Loucy (cell line): ENCODE measurements at regions not wholly inside any gene's neighbourhood (a gene's known extent, or its start where the extent isn't known, plus 50 kb on each side); places are given as distances from the start of the nearest gene placed in this dataset.

ENCODE experiments used
- H2AFZ ChIP-seq: fragments of 200-600 bp; sonication (generic); 2 replicates; pipeline ENCODE4 v1.6.0; 2016; ENCODE audit warnings: antibody characterized with exemption, mild to moderate bottlenecking, low read length, moderate library complexity
- H3F3A ChIP-seq: fragments of 200-600 bp; 2 replicates; pipeline ENCODE4 v1.6.0; 2016; ENCODE audit warnings: antibody characterized with exemption, low read depth, mild to moderate bottlenecking
- H3K27me3 ChIP-seq: fragments of 200-600 bp; sonication (generic); 2 replicates; pipeline ENCODE4 v1.6.1; 2014; ENCODE audit warnings: low read length, mild to moderate bottlenecking; ENCODE audit not compliant: insufficient read depth, poor library complexity, severe bottlenecking
- H3K36me3 ChIP-seq: fragments of 200-600 bp; sonication (generic); 2 replicates; pipeline ENCODE4 v1.6.1; 2016; ENCODE audit warnings: low read length; ENCODE audit not compliant: insufficient read depth
- H3K4me1 ChIP-seq: fragments of 200-600 bp; sonication (generic); 2 replicates; pipeline ENCODE4 v1.5.1; 2014; ENCODE audit warnings: low read length, mild to moderate bottlenecking; ENCODE audit not compliant: insufficient read depth, poor library complexity, severe bottlenecking
- H3K4me2 ChIP-seq: fragments of 200-600 bp; sonication (generic); 2 replicates; pipeline ENCODE4 v1.6.0; 2014; ENCODE audit warnings: antibody characterized with exemption, low read length, low read depth, mild to moderate bottlenecking; ENCODE audit not compliant: poor library complexity, severe bottlenecking
- H3K4me3 ChIP-seq: fragments of 200-600 bp; sonication (generic); 2 replicates; pipeline ENCODE4 v1.5.1; 2014; ENCODE audit warnings: low read length, mild to moderate bottlenecking, mixed read lengths; ENCODE audit not compliant: poor library complexity, severe bottlenecking
- H3K79me2 ChIP-seq: fragments of 200-600 bp; sonication (generic); 2 replicates; pipeline ENCODE4 v1.6.1; 2014; ENCODE audit warnings: low read length; ENCODE audit not compliant: insufficient read depth
- H3K9ac ChIP-seq: fragments of 200-600 bp; sonication (generic); 2 replicates; pipeline ENCODE4 v1.6.0; 2014; ENCODE audit warnings: mild to moderate bottlenecking, low read depth, low read length, moderate library complexity; ENCODE audit not compliant: poor library complexity, severe bottlenecking
- H3K9me2 ChIP-seq: fragments of 200-600 bp; sonication (generic); replicated peaks from 2 replicates; pipeline ENCODE4 v1.6.1; 2016; ENCODE audit warnings: low read depth, low read length, mixed read lengths
- H3K9me3 ChIP-seq: fragments of 200-600 bp; sonication (generic); 2 replicates; pipeline ENCODE4 v1.6.1; 2014; ENCODE audit warnings: mild to moderate bottlenecking, antibody characterized with exemption, low read length, low read depth; ENCODE audit not compliant: insufficient read depth
- H4K20me1 ChIP-seq: fragments of 200-600 bp; sonication (generic); 2 replicates; pipeline ENCODE4 v1.6.0; 2014; ENCODE audit warnings: antibody characterized with exemption, low read length, mild to moderate bottlenecking; ENCODE audit not compliant: insufficient read depth, poor library complexity, severe bottlenecking
- TF ChIP-seq, protein P1 (sequence below): fragments of 200-600 bp; sonication (generic); conservative IDR thresholded peaks from 2 replicates; pipeline ENCODE4 v1.5.1; 2014; ENCODE audit warnings: mild to moderate bottlenecking, antibody characterized with exemption, low read length

GRCh38 chr7:41754046-41754445 is 51.2 kb upstream of the INHBA start:
- peaks cover 12% of the 10 kb centered on the region for H3K9me3 ChIP-seq
- no peaks in the 10 kb centered on the region for H3K27me3 ChIP-seq
- H2AFZ ChIP-seq, result no peak overlapping the region
- no peaks in the 10 kb centered on the region for H3K36me3 ChIP-seq
- H3K9me2 ChIP-seq, result no peaks in the 10 kb centered on the region
- no peaks in the 10 kb centered on the region for H3K4me1 ChIP-seq
- H4K20me1 ChIP-seq, result no peaks in the 10 kb centered on the region
- H3K9ac ChIP-seq, result no peak overlapping the region
- H3K79me2 ChIP-seq, result no peaks in the 10 kb centered on the region
- no peak overlapping the region for H3K4me3 ChIP-seq
- H3F3A ChIP-seq, result no peaks in the 10 kb centered on the region
- TF ChIP-seq, protein P1, sequence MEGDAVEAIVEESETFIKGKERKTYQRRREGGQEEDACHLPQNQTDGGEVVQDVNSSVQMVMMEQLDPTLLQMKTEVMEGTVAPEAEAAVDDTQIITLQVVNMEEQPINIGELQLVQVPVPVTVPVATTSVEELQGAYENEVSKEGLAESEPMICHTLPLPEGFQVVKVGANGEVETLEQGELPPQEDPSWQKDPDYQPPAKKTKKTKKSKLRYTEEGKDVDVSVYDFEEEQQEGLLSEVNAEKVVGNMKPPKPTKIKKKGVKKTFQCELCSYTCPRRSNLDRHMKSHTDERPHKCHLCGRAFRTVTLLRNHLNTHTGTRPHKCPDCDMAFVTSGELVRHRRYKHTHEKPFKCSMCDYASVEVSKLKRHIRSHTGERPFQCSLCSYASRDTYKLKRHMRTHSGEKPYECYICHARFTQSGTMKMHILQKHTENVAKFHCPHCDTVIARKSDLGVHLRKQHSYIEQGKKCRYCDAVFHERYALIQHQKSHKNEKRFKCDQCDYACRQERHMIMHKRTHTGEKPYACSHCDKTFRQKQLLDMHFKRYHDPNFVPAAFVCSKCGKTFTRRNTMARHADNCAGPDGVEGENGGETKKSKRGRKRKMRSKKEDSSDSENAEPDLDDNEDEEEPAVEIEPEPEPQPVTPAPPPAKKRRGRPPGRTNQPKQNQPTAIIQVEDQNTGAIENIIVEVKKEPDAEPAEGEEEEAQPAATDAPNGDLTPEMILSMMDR, result no peak
- H3K4me2 ChIP-seq, result no peak overlapping the region
